ENCODE measurements at regions not wholly inside any gene's neighbourhood (a gene's known extent, or its start where the extent isn't known, plus 50 kb on each side); places are given as distances from the start of the nearest gene placed in this dataset.

DNA sequence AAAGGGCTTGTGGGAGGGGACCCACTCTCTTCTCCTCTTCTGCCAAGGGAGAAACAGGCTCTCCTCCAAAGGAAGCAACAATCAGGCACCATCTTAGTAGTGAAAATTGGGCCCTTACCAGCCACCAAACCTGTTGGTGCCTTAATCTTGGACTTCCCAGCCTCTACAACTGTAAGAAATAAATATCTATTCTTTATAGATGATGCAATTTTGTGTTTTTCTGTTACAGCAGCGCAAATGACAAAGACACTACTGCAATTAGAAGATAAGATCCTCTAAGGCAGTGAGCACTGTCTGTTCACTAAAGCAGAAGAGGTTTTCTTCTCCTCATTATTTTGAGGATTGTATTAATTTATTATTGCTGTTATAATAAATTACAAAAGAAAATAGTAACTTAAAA is 691.4 kb upstream of the CCDC179 start:
- TF ChIP-seq, protein P1, sequence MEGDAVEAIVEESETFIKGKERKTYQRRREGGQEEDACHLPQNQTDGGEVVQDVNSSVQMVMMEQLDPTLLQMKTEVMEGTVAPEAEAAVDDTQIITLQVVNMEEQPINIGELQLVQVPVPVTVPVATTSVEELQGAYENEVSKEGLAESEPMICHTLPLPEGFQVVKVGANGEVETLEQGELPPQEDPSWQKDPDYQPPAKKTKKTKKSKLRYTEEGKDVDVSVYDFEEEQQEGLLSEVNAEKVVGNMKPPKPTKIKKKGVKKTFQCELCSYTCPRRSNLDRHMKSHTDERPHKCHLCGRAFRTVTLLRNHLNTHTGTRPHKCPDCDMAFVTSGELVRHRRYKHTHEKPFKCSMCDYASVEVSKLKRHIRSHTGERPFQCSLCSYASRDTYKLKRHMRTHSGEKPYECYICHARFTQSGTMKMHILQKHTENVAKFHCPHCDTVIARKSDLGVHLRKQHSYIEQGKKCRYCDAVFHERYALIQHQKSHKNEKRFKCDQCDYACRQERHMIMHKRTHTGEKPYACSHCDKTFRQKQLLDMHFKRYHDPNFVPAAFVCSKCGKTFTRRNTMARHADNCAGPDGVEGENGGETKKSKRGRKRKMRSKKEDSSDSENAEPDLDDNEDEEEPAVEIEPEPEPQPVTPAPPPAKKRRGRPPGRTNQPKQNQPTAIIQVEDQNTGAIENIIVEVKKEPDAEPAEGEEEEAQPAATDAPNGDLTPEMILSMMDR (IDR thresholded peaks at IDR 0.05; ENCODE audit: insufficient read depth, low read depth, low read length): no peak
- TF ChIP-seq EZH2 (IDR thresholded peaks at IDR 0.05; ENCODE audit: insufficient read depth, low read length): no peak
